ENCODE measurements at regions not wholly inside any gene's neighbourhood (a gene's known extent, or its start where the extent isn't known, plus 50 kb on each side); places are given as distances from the start of the nearest gene placed in this dataset.
"Not testable (repeated sequence)": the region's sequence is repeated elsewhere in the genome, so short reads cannot be mapped to it uniquely, and the experiment has no call there.

GRCh38 chr12:79993106-79993862, 58.4 kb upstream of the PPP1R12A start:
- H3K4me3 ChIP-seq (ENCODE audit: low read length) = no peak overlapping the region
- TF ChIP-seq CTCF (conservative IDR thresholded peaks at IDR 0.05; ENCODE audit: low read depth, low read length) = no peak
- DNase-seq (ENCODE audit: low read depth) = no peak

DNA sequence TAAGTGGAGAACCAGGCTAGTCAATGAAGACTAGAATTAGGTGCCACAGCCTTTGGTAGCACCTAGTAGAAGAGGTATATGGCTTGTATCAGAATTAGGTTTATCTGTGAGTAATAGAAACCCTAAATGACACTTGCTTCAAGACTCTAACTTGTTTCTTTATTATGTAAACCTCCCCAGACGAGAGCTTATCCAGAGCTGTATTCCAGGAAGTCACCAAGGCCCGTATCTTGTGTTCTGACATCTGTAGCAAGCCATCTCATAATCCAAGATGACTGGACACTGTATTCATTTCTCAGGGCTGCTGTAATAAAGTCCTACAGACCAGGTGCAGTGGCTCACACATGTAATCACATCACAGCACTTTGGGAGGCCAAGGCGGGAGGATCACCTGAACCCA, 56.7 kb upstream of the PPP1R12A start:
- no peak for TF ChIP-seq CTCF (conservative IDR thresholded peaks at IDR 0.05; ENCODE audit: low read depth, low read length)
- DNase-seq (ENCODE audit: low read depth) = no peak
- no peak overlapping the region for H3K4me3 ChIP-seq (ENCODE audit: low read length)

DNA sequence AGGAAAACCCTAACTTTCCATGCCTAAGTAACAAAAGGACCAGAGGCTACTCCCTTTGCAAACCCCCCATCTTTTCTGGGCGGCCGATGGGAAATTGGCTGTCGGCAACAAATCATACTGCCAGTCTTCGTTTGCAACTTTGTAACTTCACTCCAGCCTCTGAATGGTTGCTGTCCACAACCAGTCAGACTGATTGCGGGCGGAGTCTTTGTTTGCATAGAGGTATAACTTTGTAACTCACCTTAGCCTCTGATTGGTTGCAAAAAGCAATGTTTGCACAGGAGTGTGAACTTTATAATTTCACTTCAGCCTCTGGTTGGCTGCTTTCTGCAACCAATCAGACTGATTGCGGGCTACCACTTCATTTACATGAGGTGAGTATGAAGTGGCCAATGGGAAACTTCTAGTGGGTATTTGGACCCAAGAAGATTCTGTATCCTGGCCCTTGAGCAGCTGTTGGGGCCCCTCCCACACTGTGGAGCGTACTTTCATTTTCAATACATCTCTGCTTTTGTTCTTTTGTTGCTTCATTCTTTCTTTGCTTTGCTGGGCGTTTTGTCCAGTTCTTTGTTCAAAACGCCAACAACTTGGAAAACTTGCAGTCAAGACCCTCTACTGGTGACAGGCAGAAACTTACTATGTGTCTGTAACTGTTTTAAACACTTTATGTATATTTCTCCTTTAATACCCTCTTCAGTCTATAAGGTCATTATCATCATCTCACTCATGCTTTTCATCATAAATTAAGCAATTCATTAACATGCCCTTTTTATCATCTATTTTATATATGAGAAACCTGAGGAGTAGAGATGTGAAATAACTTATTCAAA, 55.8 kb upstream of the PPP1R12A start:
- DNase-seq (ENCODE audit: low read depth); H3K4me3 ChIP-seq (ENCODE audit: low read length): not testable (repeated sequence)

DNA sequence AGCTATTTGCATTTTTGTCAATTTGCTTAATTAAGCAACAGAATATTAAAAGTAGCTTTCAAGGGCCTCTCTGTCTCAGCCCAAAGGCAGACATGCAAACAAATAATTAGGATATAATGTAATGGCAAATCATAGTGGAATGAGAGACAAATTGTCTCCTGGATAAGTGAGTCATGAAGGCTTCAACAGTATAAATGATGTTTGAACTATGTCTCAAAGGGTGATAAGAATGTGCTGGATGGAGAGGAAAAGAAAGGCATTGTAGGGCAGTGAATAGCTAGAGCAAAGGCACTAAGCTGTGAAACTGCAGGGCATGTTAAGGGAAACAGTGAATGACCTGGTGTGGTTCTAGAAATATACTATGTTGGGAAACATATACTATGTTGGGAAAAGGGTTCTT, 53.5 kb upstream of the PPP1R12A start:
- DNase-seq (ENCODE audit: low read depth) = no peak
- no peak overlapping the region for H3K4me3 ChIP-seq (ENCODE audit: low read length)
- no peak for TF ChIP-seq CTCF (conservative IDR thresholded peaks at IDR 0.05; ENCODE audit: low read depth, low read length)

- DNase-seq (ENCODE audit: low read depth) = no peak
- H3K4me3 ChIP-seq (ENCODE audit: low read length) = no peak overlapping the region
These were observed 52.8 kb upstream of the PPP1R12A start for GRCh38 chr12:79987731-79988130.

More at GRCh38 chr12:79987731-79988130, 52.8 kb upstream of the PPP1R12A start:
- no peak for TF ChIP-seq CTCF (conservative IDR thresholded peaks at IDR 0.05; ENCODE audit: low read depth, low read length)
